ENCODE measurements at regions not wholly inside any gene's neighbourhood (a gene's known extent, or its start where the extent isn't known, plus 50 kb on each side); places are given as distances from the start of the nearest gene placed in this dataset.
"Not testable (repeated sequence)": the region's sequence is repeated elsewhere in the genome, so short reads cannot be mapped to it uniquely, and the experiment has no call there.

DNA sequence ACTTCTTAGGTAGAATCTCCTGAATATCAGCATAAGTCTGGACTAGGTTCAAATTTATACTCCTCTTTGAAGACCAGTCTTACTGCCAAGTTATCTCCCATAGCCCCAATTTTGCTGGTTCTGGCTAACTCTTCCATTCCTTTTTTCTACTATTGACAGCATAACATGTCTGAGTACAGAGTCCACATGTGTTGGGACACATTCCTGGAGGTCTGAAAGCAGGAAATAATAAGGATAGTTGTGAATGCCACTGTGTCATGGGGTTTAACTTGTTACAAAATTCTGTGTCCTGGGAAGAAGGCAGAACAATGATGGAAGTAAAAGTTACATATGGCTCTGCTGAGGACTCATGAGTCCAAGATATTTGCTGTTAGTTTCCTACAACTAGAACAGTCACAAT, 57.4 kb upstream of the ZBTB20 start:
- DNase-seq (ENCODE audit: low spot score in 2 of 2), result no peak
- Mint-ChIP-seq H3K4me1 (no peaks in the 10 kb centered on the region), H3K27me3 (no peaks in the 10 kb centered on the region), H3K9me3 (no peaks in the 10 kb centered on the region), H3K36me3 (no peaks in the 10 kb centered on the region), H3K27ac (no peak overlapping the region), H3K4me3 (no peak overlapping the region)
- no peak for ATAC-seq (ENCODE audit: low read depth)

- no peak overlapping the region for H3K4me3 Mint-ChIP-seq
- H3K27me3 Mint-ChIP-seq, result no peaks in the 10 kb centered on the region
- H3K4me1 Mint-ChIP-seq, result peaks cover 5% of the 10 kb centered on the region
- ATAC-seq (ENCODE audit: low read depth) (no peak), DNase-seq (ENCODE audit: low spot score in 2 of 2) (no peak)
- no peaks in the 10 kb centered on the region for H3K9me3 Mint-ChIP-seq
- H3K27ac Mint-ChIP-seq, result no peak overlapping the region
- no peaks in the 10 kb centered on the region for H3K36me3 Mint-ChIP-seq
These were observed 61.1 kb upstream of the ZBTB20 start for GRCh38 chr3:115208066-115208750.

- Mint-ChIP-seq H3K36me3 (no peaks in the 10 kb centered on the region), H3K4me3 (no peak overlapping the region), H3K4me1 (peaks cover 5% of the 10 kb centered on the region), H3K27ac (no peak overlapping the region), H3K27me3 (no peaks in the 10 kb centered on the region), H3K9me3 (no peaks in the 10 kb centered on the region)
- ATAC-seq (ENCODE audit: low read depth) (no peak), DNase-seq (ENCODE audit: low spot score in 2 of 2) (no peak)
These were observed 64.9 kb upstream of the ZBTB20 start for GRCh38 chr3:115211810-115212492.

DNA sequence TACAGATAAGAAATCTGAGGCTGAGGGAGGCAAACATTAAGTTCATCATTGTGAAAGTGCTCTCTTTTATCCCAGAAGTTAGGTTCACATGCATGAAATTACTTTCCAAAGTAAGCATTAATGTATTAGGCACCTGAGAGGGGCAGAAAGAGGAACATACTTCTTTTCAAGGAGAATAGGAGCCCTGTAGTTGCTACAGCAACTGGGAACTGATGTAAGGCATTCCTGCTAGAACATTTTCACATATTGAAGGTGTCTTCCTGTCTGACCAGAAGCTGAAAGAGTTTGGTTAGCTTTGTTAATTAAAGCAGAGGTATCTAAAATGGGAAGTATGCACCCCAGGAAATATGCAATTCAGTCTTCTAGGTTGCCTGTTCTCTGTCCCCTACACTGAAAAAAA, 65.5 kb upstream of the ZBTB20 start:
- no peaks in the 10 kb centered on the region for H3K9me3 Mint-ChIP-seq

GRCh38 chr3:115213052-115213451, 66.0 kb upstream of the ZBTB20 start:
- not testable (repeated sequence) for H3K4me3 Mint-ChIP-seq; DNase-seq (ENCODE audit: low spot score in 2 of 2); H3K4me1 Mint-ChIP-seq; H3K36me3 Mint-ChIP-seq; H3K9me3 Mint-ChIP-seq; H3K27ac Mint-ChIP-seq; ATAC-seq (ENCODE audit: low read depth); H3K27me3 Mint-ChIP-seq

More for the DNA sequence above, 65.5 kb upstream of the ZBTB20 start:
- no peaks in the 10 kb centered on the region for H3K27me3 Mint-ChIP-seq
- DNase-seq (ENCODE audit: low spot score in 2 of 2) (no peak), ATAC-seq (ENCODE audit: low read depth) (peak; percentile 54)
- no peaks in the 10 kb centered on the region for H3K36me3 Mint-ChIP-seq
- H3K4me1 Mint-ChIP-seq, result peaks cover 5% of the 10 kb centered on the region
- no peak overlapping the region for H3K4me3 Mint-ChIP-seq
- H3K27ac Mint-ChIP-seq, result no peak overlapping the region

DNA sequence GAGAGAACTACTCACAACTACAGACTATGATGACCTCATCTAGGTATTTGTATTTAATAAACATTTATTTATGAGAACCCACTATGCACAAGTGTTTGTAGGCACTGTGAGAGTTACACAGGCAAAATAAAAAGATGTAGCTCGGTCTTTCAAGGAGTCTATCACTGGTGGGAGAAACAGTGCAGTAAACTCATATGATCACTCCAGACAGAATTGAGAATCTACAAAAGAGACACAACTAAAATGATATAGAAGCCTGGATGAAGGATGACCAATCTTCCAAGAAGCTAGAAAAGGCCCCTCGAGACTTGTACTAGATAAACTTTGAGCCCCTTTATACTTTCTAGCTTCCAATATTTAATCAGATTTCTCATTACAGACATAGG, 70.2 kb upstream of the ZBTB20 start:
- Mint-ChIP-seq H3K27me3 (peaks cover 3% of the 10 kb centered on the region), H3K4me1 (peaks cover 3% of the 10 kb centered on the region), H3K4me3 (no peak overlapping the region), H3K9me3 (no peaks in the 10 kb centered on the region), H3K27ac (no peak overlapping the region), H3K36me3 (no peaks in the 10 kb centered on the region)
- DNase-seq (ENCODE audit: low spot score in 2 of 2) (no peak), ATAC-seq (ENCODE audit: low read depth) (no peak)

- no peak overlapping the region for H3K27ac Mint-ChIP-seq
- peaks cover 3% of the 10 kb centered on the region for H3K27me3 Mint-ChIP-seq
- no peak overlapping the region for H3K4me3 Mint-ChIP-seq
- no peaks in the 10 kb centered on the region for H3K36me3 Mint-ChIP-seq
- H3K4me1 Mint-ChIP-seq, result no peaks in the 10 kb centered on the region
- ATAC-seq (ENCODE audit: low read depth), result peak; percentile 51
- H3K9me3 Mint-ChIP-seq, result no peaks in the 10 kb centered on the region
- peak in 1 of 2 donors; percentile 22 for DNase-seq (ENCODE audit: low spot score in 2 of 2)
These were observed 70.8 kb upstream of the ZBTB20 start for GRCh38 chr3:115217678-115218451.

- no peak overlapping the region for H3K27ac Mint-ChIP-seq
- H3K36me3 Mint-ChIP-seq, result no peaks in the 10 kb centered on the region
- H3K4me1 Mint-ChIP-seq, result no peaks in the 10 kb centered on the region
- H3K27me3 Mint-ChIP-seq, result peaks cover 3% of the 10 kb centered on the region
- no peak for DNase-seq (ENCODE audit: low spot score in 2 of 2)
- H3K9me3 Mint-ChIP-seq, result no peaks in the 10 kb centered on the region
- H3K4me3 Mint-ChIP-seq, result no peak overlapping the region
- no peak for ATAC-seq (ENCODE audit: low read depth)
These were observed 71.8 kb upstream of the ZBTB20 start for GRCh38 chr3:115218859-115219258.

GRCh38 chr3:115224687-115225086, 77.6 kb upstream of the ZBTB20 start:
- DNase-seq (ENCODE audit: low spot score in 2 of 2) (no peak), ATAC-seq (ENCODE audit: low read depth) (no peak)
- Mint-ChIP-seq H3K9me3 (peaks cover 3% of the 10 kb centered on the region), H3K27me3 (peaks cover under 1% of the 10 kb centered on the region), H3K4me3 (no peak overlapping the region), H3K27ac (no peak overlapping the region), H3K4me1 (no peaks in the 10 kb centered on the region), H3K36me3 (peaks cover 2% of the 10 kb centered on the region)

DNA sequence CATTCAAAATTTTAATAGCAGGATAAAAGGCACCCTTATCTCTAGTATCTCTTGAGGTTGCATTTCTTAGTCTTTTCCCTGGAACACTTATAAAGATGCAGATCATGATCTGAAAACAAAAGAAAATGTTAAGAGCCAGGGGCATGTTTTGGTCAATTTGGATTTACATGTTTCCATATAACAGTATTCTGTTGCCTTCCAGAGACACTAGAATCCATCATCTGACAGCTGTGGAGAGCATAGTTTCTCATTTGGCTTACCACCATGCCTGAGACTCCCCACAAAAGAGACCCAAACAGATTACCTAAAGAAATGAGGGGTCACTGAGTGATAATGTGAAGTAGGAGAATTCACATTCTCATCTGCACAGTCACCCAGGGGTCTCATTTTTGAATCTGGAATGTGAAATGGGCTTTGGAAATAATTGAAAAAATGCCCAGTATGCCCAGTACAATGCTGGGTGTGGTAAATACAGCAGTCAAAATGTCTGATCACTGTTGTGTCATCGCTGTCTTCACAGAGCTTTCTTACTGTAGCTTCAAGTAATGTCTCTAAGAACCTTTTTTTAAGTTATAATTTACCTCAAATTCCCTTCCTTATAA, 79.9 kb upstream of the ZBTB20 start:
- Mint-ChIP-seq H3K27me3 (no peaks in the 10 kb centered on the region), H3K4me3 (no peak overlapping the region), H3K9me3 (peaks cover 3% of the 10 kb centered on the region), H3K36me3 (peaks cover 2% of the 10 kb centered on the region), H3K27ac (no peak overlapping the region), H3K4me1 (no peaks in the 10 kb centered on the region)
- no peak for DNase-seq (ENCODE audit: low spot score in 2 of 2)
- ATAC-seq (ENCODE audit: low read depth), result no peak

DNA sequence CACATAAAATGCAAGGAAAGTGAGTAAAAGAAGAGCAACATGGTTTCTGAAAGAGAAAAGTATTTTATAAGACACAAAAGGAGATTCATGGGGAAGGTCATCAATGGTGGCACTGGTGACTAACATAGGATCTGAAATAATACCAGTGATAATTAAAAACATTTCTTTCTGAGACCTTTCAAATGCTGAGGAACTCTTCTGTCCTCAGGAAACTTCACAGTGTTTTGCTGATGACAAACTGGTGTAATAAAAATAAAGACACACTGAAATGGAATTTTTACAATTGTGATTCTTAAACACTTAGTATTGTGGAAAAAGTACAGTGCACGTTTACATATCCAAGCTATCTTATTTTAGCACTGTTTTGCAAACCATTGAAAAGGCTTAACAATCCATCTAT, 80.4 kb upstream of the ZBTB20 start:
- ATAC-seq (ENCODE audit: low read depth) (no peak), DNase-seq (ENCODE audit: low spot score in 2 of 2) (no peak)
- Mint-ChIP-seq H3K27me3 (no peaks in the 10 kb centered on the region), H3K9me3 (peaks cover 3% of the 10 kb centered on the region), H3K27ac (no peak overlapping the region), H3K4me1 (no peaks in the 10 kb centered on the region), H3K4me3 (no peak overlapping the region), H3K36me3 (peaks cover 2% of the 10 kb centered on the region)

GRCh38 chr3:115228266-115228665, 81.2 kb upstream of the ZBTB20 start:
- Mint-ChIP-seq H3K4me1 (no peaks in the 10 kb centered on the region), H3K4me3 (no peak overlapping the region), H3K9me3 (peaks cover 3% of the 10 kb centered on the region), H3K36me3 (peaks cover 4% of the 10 kb centered on the region), H3K27ac (no peak overlapping the region), H3K27me3 (no peaks in the 10 kb centered on the region)
- ATAC-seq (ENCODE audit: low read depth) (no peak), DNase-seq (ENCODE audit: low spot score in 2 of 2) (no peak)

GRCh38 chr3:115232167-115232566, 85.1 kb upstream of the ZBTB20 start:
- H3K27ac Mint-ChIP-seq, result no peak overlapping the region
- H3K27me3 Mint-ChIP-seq, result no peaks in the 10 kb centered on the region
- DNase-seq (ENCODE audit: low spot score in 2 of 2), result no peak
- peaks cover 3% of the 10 kb centered on the region for H3K9me3 Mint-ChIP-seq
- ATAC-seq (ENCODE audit: low read depth), result no peak
- no peaks in the 10 kb centered on the region for H3K4me1 Mint-ChIP-seq
- H3K36me3 Mint-ChIP-seq, result peaks cover 4% of the 10 kb centered on the region
- no peak overlapping the region for H3K4me3 Mint-ChIP-seq

DNA sequence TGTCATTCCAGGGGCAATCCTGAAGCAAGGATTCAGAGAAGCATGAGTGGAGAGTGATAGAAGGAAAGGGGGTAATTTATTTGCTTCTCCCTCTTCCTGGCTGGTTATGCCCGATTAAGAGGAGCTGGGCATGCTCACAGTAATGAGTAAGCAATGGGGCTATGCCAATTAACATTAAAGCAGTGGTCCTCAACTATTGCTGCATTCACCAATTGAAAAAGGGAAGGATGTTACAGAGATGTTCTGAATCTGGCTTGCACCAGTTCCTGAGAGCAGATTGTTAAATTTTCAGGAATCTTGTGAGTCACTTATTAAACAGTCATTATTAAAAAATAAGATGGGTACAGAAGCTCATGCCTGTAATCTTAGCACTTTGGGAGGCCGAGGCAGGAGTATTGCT, 85.9 kb upstream of the ZBTB20 start:
- H3K36me3 Mint-ChIP-seq, result peaks cover 4% of the 10 kb centered on the region
- H3K27me3 Mint-ChIP-seq, result no peaks in the 10 kb centered on the region
- H3K27ac Mint-ChIP-seq, result no peak overlapping the region
- ATAC-seq (ENCODE audit: low read depth) (no peak), DNase-seq (ENCODE audit: low spot score in 2 of 2) (no peak)
- H3K4me1 Mint-ChIP-seq, result no peaks in the 10 kb centered on the region
- H3K9me3 Mint-ChIP-seq, result peaks cover 3% of the 10 kb centered on the region
- H3K4me3 Mint-ChIP-seq, result no peak overlapping the region

Data from memory B cell (primary cell).